K562 (cell line): ENCODE measurements at regions not wholly inside any gene's neighbourhood (a gene's known extent, or its start where the extent isn't known, plus 50 kb on each side); places are given as distances from the start of the nearest gene placed in this dataset.

ENCODE experiments used
- ATAC-seq: fragments of 200-7000 bp; cut with Tn5 transposase; 3 replicates; pipeline ENCODE4 v1.9.1; 2020; ENCODE audit warnings: moderate library complexity
- BruUV-seq: library from RNA; stranded (reverse); fragments of 400-500 nt; replicated peaks from 2 replicates; lab custom pipeline; 2021; lab: Mats Ljungman, UMichigan
- CTCF ChIA-PET: fragments of 300-600 bp; formaldehyde crosslinking; extraction: SDS; loops from one replicate; lab custom pipeline; 2021; ENCODE audit warnings: low intra/inter-chr PET ratio; lab: Yijun Ruan, JAX
- POLR2A ChIA-PET: fragments of 300-600, 350-650 bp; sonication (Branson Sonifier 250); formaldehyde crosslinking; extraction: SDS; loops from one replicate; lab custom pipeline; 2021; ENCODE audit warnings: antibody characterized with exemption, inconsistent platforms; lab: Yijun Ruan, JAX
- DNase-seq, 4 experiments: peaks; one replicate each; pipeline versions ENCODE4 v3.0.0 to v3.0.0-alpha.2; 2011 to 2018; ENCODE audit warnings: low spot score in 3 of 4, mixed read lengths in 3 of 4; ENCODE audit errors: extremely low read depth in 1 of 4
- FAIRE-seq: peaks from 2 replicates; lab custom pipeline; 2011; peaks lifted over from hg19 to GRCh38; lab: Jason Lieb, UNC
- H2AFZ ChIP-seq: 2 replicates; pipeline ENCODE4 v1.6.0; 2011; ENCODE audit warnings: low read depth, low read length, control low read depth, inconsistent platforms
- H3K27ac ChIP-seq: fragments of 200-600 bp; 3 replicates; pipeline ENCODE4 v1.8.0; 2011; ENCODE audit warnings: low read depth, mild to moderate bottlenecking, control low read depth, inconsistent platforms, low read length, moderate library complexity, mixed read lengths; ENCODE audit errors: extremely low read depth
- H3K27me3 ChIP-seq, 2 experiments: fragments of 300-600 bp in 1 of 2; 2 replicates in 1 of 2; 3 replicates in 1 of 2; pipeline versions ENCODE4 v1.6.0 to v1.8.0; 2011; ENCODE audit warnings: inconsistent platforms in 2 of 2, low read length in 2 of 2, mild to moderate bottlenecking in 1 of 2, mixed read lengths in 1 of 2, moderate library complexity in 1 of 2; ENCODE audit not compliant: control insufficient read depth in 2 of 2, insufficient read depth in 2 of 2
- H3K36me3 ChIP-seq: fragments of 300-600 bp; 3 replicates; pipeline ENCODE4 v1.8.0; 2011; ENCODE audit warnings: mild to moderate bottlenecking, low read length, inconsistent platforms; ENCODE audit not compliant: control insufficient read depth, insufficient read depth
- H3K4me1 ChIP-seq, 2 experiments: fragments of 200-600 bp in 1 of 2; replicated peaks in 1 of 2; 2 replicates in 1 of 2; 3 replicates in 1 of 2; pipeline versions ENCODE4 v1.5.1 to v1.8.0; 2011; ENCODE audit warnings: inconsistent platforms in 2 of 2, low read length in 2 of 2, mild to moderate bottlenecking in 1 of 2, mixed read lengths in 1 of 2, moderate library complexity in 1 of 2; ENCODE audit not compliant: control insufficient read depth in 2 of 2, insufficient read depth in 2 of 2
- H3K4me2 ChIP-seq: 2 replicates; pipeline ENCODE4 v1.6.1; 2011; ENCODE audit warnings: low read length, control low read depth, inconsistent platforms, mixed read lengths; ENCODE audit not compliant: insufficient read depth
- H3K4me3 ChIP-seq: fragments of 200-600 bp; sonication (generic), shearing (Covaris generic); 2 replicates; pipeline ENCODE4 v1.5.1; 2016; ENCODE audit warnings: control low read depth, inconsistent platforms
- H3K79me2 ChIP-seq: fragments of 200-600 bp; 3 replicates; pipeline ENCODE4 v1.8.0; 2011; ENCODE audit warnings: low read length, inconsistent platforms; ENCODE audit not compliant: control insufficient read depth, insufficient read depth
- H3K9ac ChIP-seq, 2 experiments: 2 replicates each; pipeline versions ENCODE4 v1.6.0 to v1.6.1; 2011; ENCODE audit warnings: low read depth in 2 of 2, low read length in 2 of 2, control low read depth in 1 of 2, inconsistent platforms in 1 of 2, mild to moderate bottlenecking in 1 of 2, mixed read lengths in 1 of 2; ENCODE audit not compliant: insufficient read depth in 1 of 2
- H3K9me1 ChIP-seq: one replicate; pipeline ENCODE4 v1.6.0; 2011; ENCODE audit warnings: inconsistent platforms, mild to moderate bottlenecking, low read length, moderate library complexity; ENCODE audit not compliant: control insufficient read depth, insufficient read depth
- H3K9me3 ChIP-seq: replicated peaks from 2 replicates; pipeline ENCODE4 v1.5.1; 2011; ENCODE audit warnings: low read depth, low read length, inconsistent platforms; ENCODE audit not compliant: control insufficient read depth, insufficient read depth
- H4K20me1 ChIP-seq: replicated peaks from 2 replicates; pipeline ENCODE4 v1.6.1; 2011; ENCODE audit warnings: low read length, inconsistent platforms, mixed read lengths; ENCODE audit not compliant: control insufficient read depth, insufficient read depth
- CHD4 ChIP-seq: fragments of 200-600 bp; sonication (generic); IDR thresholded peaks from 3 replicates; pipeline ENCODE4 v1.6.1; 2012; ENCODE audit warnings: low read depth, mild to moderate bottlenecking, mixed read lengths, low read length, inconsistent platforms; ENCODE audit not compliant: insufficient read depth, insufficient replicate concordance, poor library complexity, severe bottlenecking
- FOXP1 ChIP-seq: sonication (generic); formaldehyde crosslinking; IDR thresholded peaks from 2 replicates; pipeline ENCODE4 v1.8.0; 2022; ENCODE audit warnings: mild to moderate bottlenecking, missing genetic modification reagents
- GTF2E2 ChIP-seq: fragments of 200-800 bp; sonication (Bioruptor generic); IDR thresholded peaks from 2 replicates; pipeline ENCODE4 v1.6.1; 2016; ENCODE audit warnings: missing genetic modification characterization, missing compliant biosample characterization
- KDM2B ChIP-seq: fragments of 250-450 bp; sonication (Bioruptor Pico); IDR thresholded peaks from 2 replicates; pipeline ENCODE4 v1.8.0; 2021; ENCODE audit warnings: mild to moderate bottlenecking, moderate library complexity
- MYBL2 ChIP-seq, 2 experiments: fragments of 450-650 bp in 1 of 2; sonication (generic) in 1 of 2; formaldehyde crosslinking in 1 of 2; IDR thresholded peaks; 2 replicates each; pipeline versions ENCODE4 v1.6.1 to v1.8.1; 2017 to 2022; ENCODE audit warnings: borderline replicate concordance in 1 of 2, inconsistent platforms in 1 of 2, low read depth in 1 of 2, mild to moderate bottlenecking in 1 of 2, missing genetic modification reagents in 1 of 2, moderate library complexity in 1 of 2
- NFIC ChIP-seq: fragments of 450-650 bp; IDR thresholded peaks from 2 replicates; pipeline ENCODE4 v1.6.1; 2017; ENCODE audit warnings: mild to moderate bottlenecking, inconsistent platforms
- PHF21A ChIP-seq: fragments of 450-650 bp; IDR thresholded peaks from 2 replicates; pipeline ENCODE4 v1.6.1; 2017; ENCODE audit warnings: low read depth, borderline replicate concordance
- PPARD ChIP-seq: fragments of 250-450 bp; sonication (Bioruptor Pico); IDR thresholded peaks from 2 replicates; pipeline ENCODE4 v1.8.0; 2022; ENCODE audit warnings: inconsistent platforms, mild to moderate bottlenecking, moderate library complexity
- SFPQ ChIP-seq: fragments of 200-400 bp; formaldehyde crosslinking; IDR thresholded peaks from 2 replicates; pipeline ENCODE4 v1.6.1; 2017; ENCODE audit warnings: mild to moderate bottlenecking, low read depth, low read length, moderate library complexity
- THRA ChIP-seq: fragments of 450-650 bp; IDR thresholded peaks from 2 replicates; pipeline ENCODE4 v1.6.1; 2017; ENCODE audit warnings: mild to moderate bottlenecking, moderate library complexity
- TRIM24 ChIP-seq, 2 experiments: fragments of 450-650 bp; IDR thresholded peaks; 2 replicates each; pipeline ENCODE4 v1.6.1; 2016
- ZBTB9 ChIP-seq: fragments of 450-650 bp; formaldehyde crosslinking; IDR thresholded peaks from 2 replicates; pipeline ENCODE4 v1.4.0; 2020; ENCODE audit warnings: mild to moderate bottlenecking, moderate library complexity
- ZNF143 ChIP-seq: sonication (generic); formaldehyde crosslinking; IDR thresholded peaks from 2 replicates; pipeline ENCODE4 v1.9.0; 2022; ENCODE audit warnings: mild to moderate bottlenecking, missing genetic modification reagents
- ZNF77 ChIP-seq: fragments of 250-450 bp; sonication (Bioruptor Pico); IDR thresholded peaks from 2 replicates; pipeline ENCODE4 v1.5.0; 2020
- ZZZ3 ChIP-seq: fragments of 450-650 bp; IDR thresholded peaks from 2 replicates; pipeline ENCODE4 v1.6.1; 2016; ENCODE audit warnings: antibody characterized with exemption, mild to moderate bottlenecking, moderate library complexity
- WGBS: fragments of 100-300 bp; shearing (Covaris generic); methylation state at CpG from one replicate; pipeline ENCODE4 v1.1.6; 2016; ENCODE audit warnings: low coverage, mixed read lengths; ENCODE audit not compliant: insufficient coverage; ENCODE audit errors: missing lambda C conversion rate; 5-methylcytosine and 5-hydroxymethylcytosine counted together
- in situ Hi-C: fragments of 300-500 bp; cut with MboI; formaldehyde crosslinking; loops from 4 replicates; pipeline ENCODE4 v1.15.0; 2018; ENCODE audit warnings: inconsistent platforms, mixed read lengths
- intact Hi-C: fragments of 100-400 bp; cut with micrococcal nuclease; formaldehyde crosslinking; loops from 2 replicates; pipeline ENCODE4 v1.14.2; 2022

- Histone ChIP-seq H3K27ac (no peak overlapping the region), H3K79me2 (no peaks in the 10 kb centered on the region), H3K9me1 (no peaks in the 10 kb centered on the region), H2AFZ (no peak overlapping the region), H3K9me3 (no peaks in the 10 kb centered on the region), H4K20me1 (no peaks in the 10 kb centered on the region), H3K4me1 (no peaks in the 10 kb centered on the region), H3K36me3 (no peaks in the 10 kb centered on the region), H3K4me3 (no peak overlapping the region), H3K27me3 (no peaks in the 10 kb centered on the region), H3K4me2 (no peak overlapping the region), H3K9ac (no peak overlapping the region)
- TF ChIP-seq ZBTB9 (no peak), MYBL2 (IDR thresholded peaks at IDR 0.05; ENCODE audit: low read depth) (no peak), MYBL2 (CRISPR knock-in tag; IDR thresholded peaks at IDR 0.05; ENCODE audit: borderline replicate concordance) (no peak), KDM2B (no peak), ZNF77 (CRISPR knock-in tag) (no peak), GTF2E2 (tag) (no peak), THRA (no peak), CHD4 (no peak), NFIC (no peak), FOXP1 (CRISPR knock-in tag) (no peak), SFPQ (no peak), ZNF143 (CRISPR knock-in tag) (no peak), ZZZ3 (no peak), TRIM24 (IDR thresholded peaks at IDR 0.05) (no peak), PHF21A (no peak), PPARD (CRISPR knock-in tag) (no peak)
- FAIRE-seq (no peak), DNase-seq (no peak), ATAC-seq (no peak)
- CTCF ChIA-PET = no interaction called here
- POLR2A ChIA-PET = no interaction called here
- intact Hi-C loops = no loop called here
- WGBS = 3% methylated on average over 5 of the region's 5 CpGs
- in situ Hi-C loops = no loop called here
- no TSS peak for BruUV-seq
These were observed 50.7 kb upstream of the NLGN4X start for GRCh38 chrX:6279277-6279909.
